HUES6 (cell line): ENCODE measurements at regions not wholly inside any gene's neighbourhood (a gene's known extent, or its start where the extent isn't known, plus 50 kb on each side); places are given as distances from the start of the nearest gene placed in this dataset.

Experiments used
- H3K27ac ChIP-seq: 2 replicates; pipeline ENCODE4 v1.7.0; 2013; ENCODE audit warnings: low read depth, mild to moderate bottlenecking, low read length, inconsistent platforms
- H3K27me3 ChIP-seq: 2 replicates; pipeline ENCODE4 v1.6.1; 2013; ENCODE audit warnings: low read length; ENCODE audit not compliant: control insufficient read depth, insufficient read depth
- H3K36me3 ChIP-seq: 2 replicates; pipeline ENCODE4 v1.6.1; 2013; ENCODE audit warnings: low read length; ENCODE audit not compliant: control insufficient read depth, insufficient read depth
- H3K4me1 ChIP-seq: 2 replicates; pipeline ENCODE4 v1.6.1; 2013; ENCODE audit warnings: low read length; ENCODE audit not compliant: control insufficient read depth, insufficient read depth
- H3K4me3 ChIP-seq: 2 replicates; pipeline ENCODE4 v1.5.1; 2013; ENCODE audit warnings: low read depth, low read length
- H3K9ac ChIP-seq: one replicate; pipeline ENCODE4 v1.6.1; 2013; ENCODE audit warnings: mild to moderate bottlenecking, low read length
- H3K9me3 ChIP-seq: 2 replicates; pipeline ENCODE4 v1.6.1; 2013; ENCODE audit warnings: low read depth, low read length; ENCODE audit not compliant: control insufficient read depth, insufficient read depth

GRCh38 chr6:126939784-126940183 is 178.7 kb upstream of the RSPO3 start:
- no peaks in the 10 kb centered on the region for H3K9me3 ChIP-seq
- no peak overlapping the region for H3K27ac ChIP-seq
- H3K4me1 ChIP-seq, result no peaks in the 10 kb centered on the region
- no peaks in the 10 kb centered on the region for H3K27me3 ChIP-seq
- no peak overlapping the region for H3K9ac ChIP-seq
- H3K4me3 ChIP-seq, result no peak overlapping the region
- no peaks in the 10 kb centered on the region for H3K36me3 ChIP-seq

DNA sequence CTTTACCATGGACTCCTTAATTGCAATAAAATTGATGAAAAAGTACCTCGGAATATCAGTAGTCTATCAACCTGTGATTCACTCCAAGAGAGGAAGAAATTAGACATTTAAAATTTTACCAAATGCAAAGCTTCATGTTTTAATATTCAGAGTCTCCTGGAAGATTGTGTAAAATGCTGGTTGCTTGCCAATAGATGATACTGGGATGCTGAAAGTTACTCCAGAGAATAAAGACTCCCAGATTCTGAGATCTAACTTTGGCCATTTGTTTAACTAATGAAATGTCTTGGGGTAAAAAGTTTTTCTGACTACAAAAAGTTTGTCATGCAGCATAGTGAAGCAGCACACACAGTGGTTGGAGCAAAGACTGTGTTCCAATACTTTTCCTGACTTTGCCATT is 176.7 kb upstream of the RSPO3 start:
- H3K9me3 ChIP-seq, result no peaks in the 10 kb centered on the region
- H3K4me3 ChIP-seq, result no peak overlapping the region
- no peaks in the 10 kb centered on the region for H3K27me3 ChIP-seq
- no peaks in the 10 kb centered on the region for H3K4me1 ChIP-seq
- no peak overlapping the region for H3K27ac ChIP-seq
- no peaks in the 10 kb centered on the region for H3K36me3 ChIP-seq
- H3K9ac ChIP-seq, result no peak overlapping the region

GRCh38 chr6:126944512-126944911 is 174.0 kb upstream of the RSPO3 start:
- no peaks in the 10 kb centered on the region for H3K36me3 ChIP-seq
- no peak overlapping the region for H3K27ac ChIP-seq
- H3K9me3 ChIP-seq, result no peaks in the 10 kb centered on the region
- H3K4me1 ChIP-seq, result no peaks in the 10 kb centered on the region
- no peaks in the 10 kb centered on the region for H3K27me3 ChIP-seq
- H3K9ac ChIP-seq, result no peak overlapping the region
- H3K4me3 ChIP-seq, result no peak overlapping the region

- no peak overlapping the region for H3K9ac ChIP-seq
- no peak overlapping the region for H3K4me3 ChIP-seq
- no peaks in the 10 kb centered on the region for H3K4me1 ChIP-seq
- no peaks in the 10 kb centered on the region for H3K9me3 ChIP-seq
- H3K27me3 ChIP-seq, result no peaks in the 10 kb centered on the region
- no peaks in the 10 kb centered on the region for H3K36me3 ChIP-seq
- H3K27ac ChIP-seq, result no peak overlapping the region
Observed at GRCh38 chr6:126945150-126945685, 173.3 kb upstream of the RSPO3 start.

- Histone ChIP-seq H3K9ac (no peak overlapping the region), H3K9me3 (no peaks in the 10 kb centered on the region), H3K4me1 (no peaks in the 10 kb centered on the region), H3K36me3 (no peaks in the 10 kb centered on the region), H3K27ac (no peak overlapping the region), H3K4me3 (no peak overlapping the region), H3K27me3 (no peaks in the 10 kb centered on the region)
Observed at GRCh38 chr6:126945812-126946360, 172.6 kb upstream of the RSPO3 start.

GRCh38 chr6:126947070-126947469 is 171.4 kb upstream of the RSPO3 start:
- H3K9ac ChIP-seq, result no peak overlapping the region
- H3K9me3 ChIP-seq, result no peaks in the 10 kb centered on the region
- H3K27me3 ChIP-seq, result no peaks in the 10 kb centered on the region
- no peak overlapping the region for H3K27ac ChIP-seq
- H3K36me3 ChIP-seq, result no peaks in the 10 kb centered on the region
- H3K4me3 ChIP-seq, result no peak overlapping the region
- no peaks in the 10 kb centered on the region for H3K4me1 ChIP-seq

DNA sequence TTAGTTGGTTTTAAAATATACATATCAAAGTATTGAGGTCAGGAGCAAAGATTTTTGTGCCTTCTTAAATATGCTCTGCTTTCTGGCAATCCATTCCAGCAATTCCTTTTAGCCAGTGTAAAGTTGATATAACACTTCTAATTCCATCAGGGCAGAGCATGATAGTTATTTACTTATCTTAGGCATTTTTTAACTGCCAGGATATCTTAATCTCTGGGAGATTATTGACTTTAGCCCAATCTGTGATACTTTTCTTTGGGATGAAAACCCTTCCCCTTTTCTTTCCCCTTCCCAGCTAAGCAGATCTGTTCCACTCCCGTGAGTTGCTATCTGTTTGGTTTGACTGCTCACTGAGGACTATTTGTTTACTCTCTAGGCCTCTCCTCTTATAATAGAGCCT is 168.7 kb upstream of the RSPO3 start:
- Histone ChIP-seq H3K27ac (no peak overlapping the region), H3K4me1 (no peaks in the 10 kb centered on the region), H3K36me3 (no peaks in the 10 kb centered on the region), H3K9ac (no peak overlapping the region), H3K4me3 (no peak overlapping the region), H3K9me3 (no peaks in the 10 kb centered on the region), H3K27me3 (no peaks in the 10 kb centered on the region)

DNA sequence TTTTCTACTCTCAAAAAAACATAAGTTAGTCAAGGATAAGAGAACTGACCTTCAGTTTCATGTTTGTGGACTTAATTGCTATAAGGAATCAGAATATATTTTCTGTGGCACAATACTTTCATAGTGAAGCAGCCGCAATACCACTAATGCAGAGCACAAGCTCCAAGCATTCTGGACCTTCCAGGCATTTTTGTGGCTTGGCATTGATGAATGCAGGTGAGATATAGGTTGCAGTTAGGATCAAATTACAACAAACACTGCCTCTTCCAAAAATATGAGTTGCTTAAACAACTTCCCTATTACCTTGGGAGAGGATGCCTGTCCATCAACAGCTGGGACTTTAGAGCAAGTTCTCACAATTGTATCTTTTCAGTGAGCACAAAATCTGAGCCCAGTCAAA is 162.8 kb upstream of the RSPO3 start:
- H3K4me1 ChIP-seq, result no peaks in the 10 kb centered on the region
- no peak overlapping the region for H3K4me3 ChIP-seq
- H3K27ac ChIP-seq, result no peak overlapping the region
- H3K9me3 ChIP-seq, result no peaks in the 10 kb centered on the region
- H3K27me3 ChIP-seq, result no peaks in the 10 kb centered on the region
- H3K36me3 ChIP-seq, result no peaks in the 10 kb centered on the region
- H3K9ac ChIP-seq, result no peak overlapping the region

- no peaks in the 10 kb centered on the region for H3K4me1 ChIP-seq
- no peak overlapping the region for H3K4me3 ChIP-seq
- H3K27me3 ChIP-seq, result no peaks in the 10 kb centered on the region
- no peaks in the 10 kb centered on the region for H3K36me3 ChIP-seq
- no peak overlapping the region for H3K27ac ChIP-seq
- no peaks in the 10 kb centered on the region for H3K9me3 ChIP-seq
- H3K9ac ChIP-seq, result no peak overlapping the region
Observed at GRCh38 chr6:126957721-126958120, 160.8 kb upstream of the RSPO3 start.

DNA sequence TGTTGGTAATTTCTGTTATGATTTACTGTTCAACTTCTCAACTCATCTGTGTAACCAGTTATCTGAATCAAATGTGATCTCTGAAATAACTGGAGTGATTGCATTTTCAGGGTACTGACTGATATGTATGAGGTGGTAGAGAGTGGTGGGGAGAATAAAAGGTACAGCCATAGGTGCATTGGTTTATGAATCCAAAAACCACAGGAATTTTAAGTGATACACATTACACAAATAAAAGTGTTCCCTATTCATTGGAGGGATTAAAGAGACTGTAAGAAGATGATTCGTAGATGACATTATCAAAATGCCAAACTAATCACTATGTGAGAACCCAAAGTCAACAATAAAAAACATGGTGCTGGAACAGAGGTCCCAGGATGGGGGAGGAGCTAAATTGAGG is 158.7 kb upstream of the RSPO3 start:
- Histone ChIP-seq H3K4me1 (peaks cover 7% of the 10 kb centered on the region), H3K36me3 (no peaks in the 10 kb centered on the region), H3K4me3 (no peak overlapping the region), H3K27me3 (no peaks in the 10 kb centered on the region), H3K27ac (no peak overlapping the region), H3K9ac (no peak overlapping the region), H3K9me3 (no peaks in the 10 kb centered on the region)

DNA sequence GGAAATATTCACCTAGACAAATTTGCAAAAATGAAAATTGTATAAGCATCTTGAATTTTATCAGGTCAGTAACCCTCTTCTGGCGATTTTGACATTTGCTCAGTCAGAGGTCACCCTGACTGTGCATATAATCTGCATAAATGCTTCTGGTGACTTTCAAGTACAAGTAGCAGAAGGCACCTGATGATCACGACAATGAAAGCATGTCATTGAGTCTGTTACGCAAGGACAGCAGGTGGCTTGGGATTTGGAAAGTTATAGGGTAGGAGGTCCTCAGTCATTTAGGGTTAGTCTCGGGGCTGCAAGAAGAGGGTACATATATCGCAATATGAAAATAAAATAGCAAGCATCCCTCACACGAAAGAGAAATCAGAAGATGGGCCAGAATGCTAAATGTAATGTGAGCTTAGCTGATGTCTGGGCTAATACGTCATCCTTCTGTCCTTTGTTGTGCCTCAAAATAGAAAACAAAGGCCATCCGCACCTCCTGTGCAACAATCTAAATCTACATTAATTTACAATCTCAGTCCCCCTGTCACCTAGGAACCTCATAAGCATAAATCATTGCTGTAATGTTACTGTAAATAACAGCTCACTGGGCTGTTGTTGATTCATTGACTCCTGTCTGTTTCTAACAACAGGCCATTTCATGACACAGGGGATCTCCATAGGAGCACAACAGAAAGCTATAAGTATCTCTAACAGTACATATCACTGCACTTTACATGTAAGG is 155.2 kb upstream of the RSPO3 start:
- no peaks in the 10 kb centered on the region for H3K27me3 ChIP-seq
- H3K4me1 ChIP-seq, result peaks cover 7% of the 10 kb centered on the region
- no peak overlapping the region for H3K27ac ChIP-seq
- no peaks in the 10 kb centered on the region for H3K9me3 ChIP-seq
- H3K9ac ChIP-seq, result no peak overlapping the region
- H3K36me3 ChIP-seq, result no peaks in the 10 kb centered on the region
- H3K4me3 ChIP-seq, result no peak overlapping the region
